ENCODE measurements at regions not wholly inside any gene's neighbourhood (a gene's known extent, or its start where the extent isn't known, plus 50 kb on each side); places are given as distances from the start of the nearest gene placed in this dataset.

- peak in 1 of 4 donors; percentile 3 for TF ChIP-seq CTCF (IDR thresholded peaks at IDR 0.05)
- TF ChIP-seq POLR2A (IDR thresholded peaks at IDR 0.05) = no peak
Observed at GRCh38 chr6:146868671-146869209, 270.0 kb downstream of the ADGB start.
